ENCODE measurements at regions not wholly inside any gene's neighbourhood (a gene's known extent, or its start where the extent isn't known, plus 50 kb on each side); places are given as distances from the start of the nearest gene placed in this dataset.

DNA sequence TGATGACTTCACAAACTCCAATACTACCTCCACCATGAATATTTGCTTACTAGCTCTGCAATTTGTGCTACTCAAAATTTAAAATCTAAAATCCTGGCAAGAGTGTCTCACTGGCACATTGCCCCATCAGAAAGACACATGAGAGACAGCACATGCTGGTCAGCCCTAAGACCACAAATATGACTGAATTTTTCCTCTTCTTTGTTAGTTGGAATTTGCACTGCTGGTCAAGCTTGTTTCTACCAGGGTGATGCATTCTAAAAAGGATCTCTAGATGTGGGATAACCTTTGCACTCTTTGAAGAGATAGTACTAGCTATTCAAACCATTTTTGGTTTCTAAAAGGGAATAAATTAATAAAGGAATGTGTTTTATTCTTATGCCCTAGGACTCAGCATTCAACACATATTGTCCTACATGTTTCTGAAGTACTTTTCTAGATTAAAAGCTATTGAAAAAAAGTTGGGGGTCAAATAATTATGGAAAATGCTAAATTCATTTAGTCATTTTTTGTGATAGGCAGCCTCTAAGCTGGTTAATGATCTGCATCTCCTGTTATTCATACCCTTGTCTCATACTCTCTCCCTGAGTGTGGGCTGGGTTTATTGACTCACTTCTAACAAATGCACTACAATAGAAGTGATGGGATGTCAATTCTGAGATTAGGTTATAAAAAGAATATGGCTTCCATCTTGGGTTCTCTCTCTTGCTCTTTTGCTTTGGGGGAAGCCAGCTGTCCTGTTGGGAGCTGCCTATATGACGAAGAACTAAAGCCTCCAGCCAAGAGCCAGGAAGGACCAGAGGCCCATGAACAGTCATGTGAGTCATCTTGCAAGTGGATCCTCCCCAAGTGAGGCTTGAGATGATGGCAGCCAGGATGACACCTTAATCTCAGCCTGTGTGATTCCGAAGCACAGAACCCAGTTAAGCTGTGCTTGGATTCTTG lies 211.5 kb upstream of the CRY1 start:
- TF ChIP-seq EP300 (IDR thresholded peaks at IDR 0.05; ENCODE audit: borderline replicate concordance) (no peak), RAD21 (IDR thresholded peaks at IDR 0.05; ENCODE audit: low read depth) (no peak), FOXM1 (IDR thresholded peaks at IDR 0.05; ENCODE audit: borderline replicate concordance, low read depth) (no peak), CEBPB (IDR thresholded peaks at IDR 0.05) (no peak), REST (IDR thresholded peaks at IDR 0.05; ENCODE audit: low read depth) (no peak), TAF1 (IDR thresholded peaks at IDR 0.05; ENCODE audit: low read depth) (no peak), YY1 (IDR thresholded peaks at IDR 0.05; ENCODE audit: low read depth) (no peak)

All from Ishikawa (cell line).